ENCODE measurements at regions not wholly inside any gene's neighbourhood (a gene's known extent, or its start where the extent isn't known, plus 50 kb on each side); places are given as distances from the start of the nearest gene placed in this dataset.
A peak's percentile ranks its signal among the peaks of the same experiment; 100 is the strongest.

GRCh38 chr5:126228934-126229333 lies 194.3 kb upstream of the GRAMD2B start:
- H3K9ac ChIP-seq (ENCODE audit: low read length), result no peak overlapping the region

DNA sequence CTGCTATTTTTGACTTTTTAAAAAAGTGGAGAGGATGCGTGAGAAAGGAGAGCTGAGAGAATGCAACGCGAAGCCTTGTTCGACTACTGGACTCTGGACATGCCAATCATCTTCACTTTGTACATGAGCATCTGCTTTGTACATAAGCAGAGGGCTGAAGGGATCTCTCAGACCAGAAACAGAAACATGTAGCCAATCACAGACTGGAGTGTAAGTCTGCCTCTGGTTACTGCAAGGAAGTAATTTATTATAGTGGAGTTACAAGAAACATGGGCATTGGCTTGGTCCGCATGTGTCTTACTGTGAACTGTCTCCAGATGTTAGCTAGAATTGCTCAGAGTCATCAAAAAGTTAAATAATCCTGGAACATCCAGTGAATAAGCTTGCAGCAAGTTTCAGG lies 190.0 kb upstream of the GRAMD2B start:
- no peak overlapping the region for H3K27ac ChIP-seq (ENCODE audit: low read length)
- no peaks in the 10 kb centered on the region for H3K27me3 ChIP-seq (ENCODE audit: control insufficient read depth, insufficient read depth, low read length)
- peaks cover 4% of the 10 kb centered on the region for H3K9me3 ChIP-seq (ENCODE audit: control insufficient read depth, low read depth, low read length)
- H3K36me3 ChIP-seq (ENCODE audit: control insufficient read depth, low read depth, low read length), result no peaks in the 10 kb centered on the region
- H3K9ac ChIP-seq (ENCODE audit: low read length), result no peak overlapping the region
- H3K4me3 ChIP-seq (ENCODE audit: low read length), result no peak overlapping the region
- peaks cover 10% of the 10 kb centered on the region for H3K4me1 ChIP-seq (ENCODE audit: control insufficient read depth, low read depth, low read length)

More at GRCh38 chr5:126228934-126229333, 194.3 kb upstream of the GRAMD2B start:
- Histone ChIP-seq H3K27me3 (ENCODE audit: control insufficient read depth, insufficient read depth, low read length) (no peaks in the 10 kb centered on the region), H3K4me1 (ENCODE audit: control insufficient read depth, low read depth, low read length) (no peaks in the 10 kb centered on the region), H3K36me3 (ENCODE audit: control insufficient read depth, low read depth, low read length) (no peaks in the 10 kb centered on the region), H3K9me3 (ENCODE audit: control insufficient read depth, low read depth, low read length) (peaks cover 4% of the 10 kb centered on the region), H3K4me3 (ENCODE audit: low read length) (no peak overlapping the region), H3K27ac (ENCODE audit: low read length) (no peak overlapping the region)

GRCh38 chr5:126234563-126235195 lies 188.5 kb upstream of the GRAMD2B start:
- H3K27ac ChIP-seq (ENCODE audit: low read length), result no peak overlapping the region
- no peak overlapping the region for H3K4me3 ChIP-seq (ENCODE audit: low read length)

GRCh38 chr5:126235628-126236027 lies 187.6 kb upstream of the GRAMD2B start:
- Histone ChIP-seq H3K4me1 (ENCODE audit: control insufficient read depth, low read depth, low read length) (peaks cover 10% of the 10 kb centered on the region), H3K4me3 (ENCODE audit: low read length) (no peak overlapping the region), H3K9me3 (ENCODE audit: control insufficient read depth, low read depth, low read length) (no peaks in the 10 kb centered on the region), H3K9ac (ENCODE audit: low read length) (no peak overlapping the region), H3K27ac (ENCODE audit: low read length) (no peak overlapping the region), H3K27me3 (ENCODE audit: control insufficient read depth, insufficient read depth, low read length) (no peaks in the 10 kb centered on the region), H3K36me3 (ENCODE audit: control insufficient read depth, low read depth, low read length) (no peaks in the 10 kb centered on the region)

More at GRCh38 chr5:126234563-126235195, 188.5 kb upstream of the GRAMD2B start:
- Histone ChIP-seq H3K9ac (ENCODE audit: low read length) (no peak overlapping the region), H3K27me3 (ENCODE audit: control insufficient read depth, insufficient read depth, low read length) (no peaks in the 10 kb centered on the region), H3K36me3 (ENCODE audit: control insufficient read depth, low read depth, low read length) (no peaks in the 10 kb centered on the region), H3K4me1 (ENCODE audit: control insufficient read depth, low read depth, low read length) (peaks cover 10% of the 10 kb centered on the region), H3K9me3 (ENCODE audit: control insufficient read depth, low read depth, low read length) (no peaks in the 10 kb centered on the region)

DNA sequence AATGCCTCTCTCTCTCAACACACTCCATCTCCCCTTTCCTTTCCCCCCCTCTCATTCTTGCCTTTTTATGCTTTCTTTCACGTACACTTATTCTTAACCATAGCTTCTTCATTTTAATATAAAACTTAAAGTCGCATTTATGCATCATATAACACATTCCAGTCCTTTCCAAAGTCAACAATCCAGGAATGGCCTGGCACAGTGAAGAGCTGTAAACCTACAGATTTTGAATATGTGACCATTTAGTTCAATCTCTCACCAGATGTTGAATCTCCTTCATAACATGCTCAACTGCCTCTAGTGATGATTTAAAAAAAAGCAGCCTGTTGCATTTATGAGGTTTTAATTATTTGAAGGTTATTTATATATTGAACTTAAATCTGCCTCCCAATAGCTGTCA lies 186.2 kb upstream of the GRAMD2B start:
- Histone ChIP-seq H3K9me3 (ENCODE audit: control insufficient read depth, low read depth, low read length) (no peaks in the 10 kb centered on the region), H3K4me3 (ENCODE audit: low read length) (no peak overlapping the region), H3K4me1 (ENCODE audit: control insufficient read depth, low read depth, low read length) (peaks cover 21% of the 10 kb centered on the region), H3K27me3 (ENCODE audit: control insufficient read depth, insufficient read depth, low read length) (no peaks in the 10 kb centered on the region), H3K9ac (ENCODE audit: low read length) (no peak overlapping the region), H3K27ac (ENCODE audit: low read length) (no peak overlapping the region), H3K36me3 (ENCODE audit: control insufficient read depth, low read depth, low read length) (no peaks in the 10 kb centered on the region)

DNA sequence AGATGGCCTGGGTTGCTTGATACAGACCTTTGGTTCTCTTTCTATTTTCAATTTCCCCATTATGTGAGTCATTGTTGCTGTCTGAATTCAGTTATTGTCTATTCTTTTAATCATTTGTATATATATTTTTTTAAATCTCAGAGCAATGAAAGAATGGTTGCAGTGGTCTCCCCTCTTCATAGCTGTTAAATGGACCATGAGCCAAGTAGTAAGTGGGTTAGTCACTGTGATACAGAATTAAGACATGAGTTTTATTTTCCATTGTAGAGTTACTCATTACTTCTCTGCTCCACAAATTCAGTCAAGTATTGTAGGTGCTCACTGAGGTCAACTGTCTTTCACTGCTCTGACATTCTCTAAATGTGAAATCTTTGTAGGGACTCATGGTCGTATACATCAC lies 174.6 kb upstream of the GRAMD2B start:
- no peaks in the 10 kb centered on the region for H3K36me3 ChIP-seq (ENCODE audit: control insufficient read depth, low read depth, low read length)
- H3K27ac ChIP-seq (ENCODE audit: low read length), result no peak overlapping the region
- no peak overlapping the region for H3K9ac ChIP-seq (ENCODE audit: low read length)
- no peaks in the 10 kb centered on the region for H3K9me3 ChIP-seq (ENCODE audit: control insufficient read depth, low read depth, low read length)
- no peak overlapping the region for H3K4me3 ChIP-seq (ENCODE audit: low read length)
- no peaks in the 10 kb centered on the region for H3K27me3 ChIP-seq (ENCODE audit: control insufficient read depth, insufficient read depth, low read length)
- H3K4me1 ChIP-seq (ENCODE audit: control insufficient read depth, low read depth, low read length), result no peaks in the 10 kb centered on the region

- H3K4me3 ChIP-seq (ENCODE audit: low read length), result no peak overlapping the region
- no peaks in the 10 kb centered on the region for H3K27me3 ChIP-seq (ENCODE audit: control insufficient read depth, insufficient read depth, low read length)
- no peak overlapping the region for H3K27ac ChIP-seq (ENCODE audit: low read length)
- H3K36me3 ChIP-seq (ENCODE audit: control insufficient read depth, low read depth, low read length), result no peaks in the 10 kb centered on the region
- H3K9ac ChIP-seq (ENCODE audit: low read length), result no peak overlapping the region
- no peaks in the 10 kb centered on the region for H3K9me3 ChIP-seq (ENCODE audit: control insufficient read depth, low read depth, low read length)
- no peaks in the 10 kb centered on the region for H3K4me1 ChIP-seq (ENCODE audit: control insufficient read depth, low read depth, low read length)
These were observed 172.2 kb upstream of the GRAMD2B start for GRCh38 chr5:126251024-126251423.

- Histone ChIP-seq H3K4me3 (ENCODE audit: low read length) (no peak overlapping the region), H3K9me3 (ENCODE audit: control insufficient read depth, low read depth, low read length) (no peaks in the 10 kb centered on the region), H3K36me3 (ENCODE audit: control insufficient read depth, low read depth, low read length) (no peaks in the 10 kb centered on the region), H3K27me3 (ENCODE audit: control insufficient read depth, insufficient read depth, low read length) (no peaks in the 10 kb centered on the region), H3K4me1 (ENCODE audit: control insufficient read depth, low read depth, low read length) (no peaks in the 10 kb centered on the region), H3K9ac (ENCODE audit: low read length) (no peak overlapping the region), H3K27ac (ENCODE audit: low read length) (no peak overlapping the region)
These were observed 169.8 kb upstream of the GRAMD2B start for GRCh38 chr5:126253406-126253805.

DNA sequence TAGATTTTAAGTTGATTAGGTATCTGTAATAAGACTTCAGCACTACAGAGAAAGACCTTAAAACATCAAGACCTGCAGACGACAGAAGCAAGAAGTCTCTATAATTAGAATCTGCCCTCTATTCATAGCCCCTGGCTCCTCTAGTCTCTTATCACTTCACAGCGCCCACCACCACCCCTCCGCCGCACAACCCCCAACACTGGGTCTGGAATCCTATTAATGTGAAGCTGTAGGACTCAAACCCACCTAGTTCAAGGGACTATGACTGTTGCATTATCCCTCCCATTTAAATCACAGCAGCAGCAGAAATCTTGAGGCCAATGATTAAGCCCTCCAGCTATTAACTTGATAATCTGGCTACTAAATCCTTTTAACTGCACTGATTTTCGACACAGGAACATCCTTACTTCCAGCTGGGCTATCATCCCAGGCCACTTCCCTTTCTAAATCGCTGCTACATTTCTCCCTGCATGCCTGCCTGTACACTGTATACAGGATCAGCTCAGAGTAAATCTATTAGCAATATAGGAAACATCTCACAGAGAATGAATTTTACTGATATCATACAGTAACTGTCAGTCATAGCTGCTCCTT lies 159.5 kb upstream of the GRAMD2B start:
- Histone ChIP-seq H3K27ac (ENCODE audit: low read length) (no peak overlapping the region), H3K9me3 (ENCODE audit: control insufficient read depth, low read depth, low read length) (peaks cover 3% of the 10 kb centered on the region), H3K27me3 (ENCODE audit: control insufficient read depth, insufficient read depth, low read length) (no peaks in the 10 kb centered on the region), H3K36me3 (ENCODE audit: control insufficient read depth, low read depth, low read length) (no peaks in the 10 kb centered on the region), H3K4me1 (ENCODE audit: control insufficient read depth, low read depth, low read length) (peaks cover 14% of the 10 kb centered on the region), H3K9ac (ENCODE audit: low read length) (peak overlapping the region; percentile 5), H3K4me3 (ENCODE audit: low read length) (no peak overlapping the region)

GRCh38 chr5:126265917-126266316 lies 157.3 kb upstream of the GRAMD2B start:
- Histone ChIP-seq H3K4me1 (ENCODE audit: control insufficient read depth, low read depth, low read length) (peaks cover 14% of the 10 kb centered on the region), H3K27me3 (ENCODE audit: control insufficient read depth, insufficient read depth, low read length) (no peaks in the 10 kb centered on the region), H3K9me3 (ENCODE audit: control insufficient read depth, low read depth, low read length) (no peaks in the 10 kb centered on the region), H3K27ac (ENCODE audit: low read length) (no peak overlapping the region), H3K36me3 (ENCODE audit: control insufficient read depth, low read depth, low read length) (no peaks in the 10 kb centered on the region), H3K4me3 (ENCODE audit: low read length) (no peak overlapping the region), H3K9ac (ENCODE audit: low read length) (no peak overlapping the region)

DNA sequence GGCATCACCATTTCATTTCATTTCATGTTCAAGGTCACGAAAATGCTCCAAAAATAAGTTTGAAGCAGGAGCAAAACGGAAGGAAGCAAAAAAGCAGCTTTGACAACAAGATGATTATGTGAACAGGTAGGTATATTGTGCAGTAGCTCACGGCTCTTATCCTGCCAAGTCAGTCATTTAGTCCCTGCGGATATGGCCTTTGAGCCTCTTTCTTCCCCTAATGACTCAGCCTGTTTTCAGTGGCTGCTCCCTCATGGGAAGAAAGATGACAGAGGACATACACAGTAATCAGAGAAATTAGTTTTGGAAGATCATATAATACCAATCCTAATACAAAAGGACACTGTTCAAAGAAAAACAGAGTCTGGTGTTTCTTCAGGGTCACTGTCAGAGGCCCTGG lies 155.8 kb upstream of the GRAMD2B start:
- H3K27ac ChIP-seq (ENCODE audit: low read length), result no peak overlapping the region
- no peaks in the 10 kb centered on the region for H3K36me3 ChIP-seq (ENCODE audit: control insufficient read depth, low read depth, low read length)
- no peaks in the 10 kb centered on the region for H3K9me3 ChIP-seq (ENCODE audit: control insufficient read depth, low read depth, low read length)
- H3K27me3 ChIP-seq (ENCODE audit: control insufficient read depth, insufficient read depth, low read length), result no peaks in the 10 kb centered on the region
- peaks cover 14% of the 10 kb centered on the region for H3K4me1 ChIP-seq (ENCODE audit: control insufficient read depth, low read depth, low read length)
- H3K4me3 ChIP-seq (ENCODE audit: low read length), result no peak overlapping the region
- no peak overlapping the region for H3K9ac ChIP-seq (ENCODE audit: low read length)

DNA sequence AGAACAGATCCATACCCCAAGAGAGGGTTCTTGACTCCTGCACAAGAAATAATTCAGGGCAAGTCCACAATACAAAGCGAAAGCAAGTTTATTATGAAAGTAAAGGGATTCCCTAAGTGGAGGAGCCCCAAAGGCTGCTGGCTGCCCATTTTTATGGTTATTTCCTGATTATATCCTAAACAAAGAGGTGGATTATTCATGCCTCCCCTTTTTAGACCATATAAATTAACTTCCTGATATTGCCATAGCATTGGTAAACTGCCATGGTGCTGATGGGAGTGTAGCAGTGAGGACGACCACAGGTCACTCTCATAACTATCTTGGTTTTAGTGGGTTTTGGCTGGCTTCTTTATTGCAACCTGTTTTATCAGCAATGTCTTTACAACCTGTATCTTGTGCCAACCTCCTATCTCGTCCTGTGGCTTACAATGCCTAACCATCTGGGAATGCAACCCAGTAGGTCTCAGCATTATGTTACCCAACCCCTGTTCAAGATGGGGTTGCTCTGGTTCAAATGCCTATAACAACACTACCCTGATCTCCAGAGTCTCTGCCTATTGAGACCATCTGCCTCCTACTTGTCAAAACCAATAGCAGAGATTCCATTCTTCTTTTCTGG lies 154.4 kb upstream of the GRAMD2B start:
- no peak overlapping the region for H3K9ac ChIP-seq (ENCODE audit: low read length)
- H3K4me3 ChIP-seq (ENCODE audit: low read length), result no peak overlapping the region

More for the DNA sequence above, 154.4 kb upstream of the GRAMD2B start:
- no peak overlapping the region for H3K27ac ChIP-seq (ENCODE audit: low read length)
- H3K4me1 ChIP-seq (ENCODE audit: control insufficient read depth, low read depth, low read length), result peaks cover 5% of the 10 kb centered on the region
- H3K36me3 ChIP-seq (ENCODE audit: control insufficient read depth, low read depth, low read length), result no peaks in the 10 kb centered on the region
- no peaks in the 10 kb centered on the region for H3K27me3 ChIP-seq (ENCODE audit: control insufficient read depth, insufficient read depth, low read length)
- no peaks in the 10 kb centered on the region for H3K9me3 ChIP-seq (ENCODE audit: control insufficient read depth, low read depth, low read length)

Measured in iPS-18a (cell line).